ENCODE measurements at regions not wholly inside any gene's neighbourhood (a gene's known extent, or its start where the extent isn't known, plus 50 kb on each side); places are given as distances from the start of the nearest gene placed in this dataset.
"Not testable (repeated sequence)": the region's sequence is repeated elsewhere in the genome, so short reads cannot be mapped to it uniquely, and the experiment has no call there.

DNA sequence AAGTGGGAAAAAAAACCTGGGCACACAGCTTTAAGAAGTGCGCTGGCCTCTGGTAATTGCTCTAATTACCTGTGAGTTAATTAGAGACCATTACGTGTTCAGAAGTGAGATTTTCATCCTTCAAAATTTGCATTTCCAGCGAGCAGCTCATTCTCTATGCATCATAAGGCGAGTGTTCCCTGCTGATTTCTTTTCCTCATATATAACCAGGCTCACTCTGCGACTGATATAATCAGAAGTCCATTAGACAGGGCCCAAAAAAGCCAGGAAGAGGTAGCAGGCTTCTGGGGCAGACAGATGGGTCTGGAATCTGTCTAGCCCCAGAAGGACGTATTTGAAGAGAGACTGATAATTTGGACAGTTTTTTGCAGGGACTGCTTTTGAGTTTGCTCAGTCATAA lies 158.7 kb downstream of the MTHFS start:
- Histone ChIP-seq H3K9me3 (ENCODE audit: control insufficient read depth in 2 of 2, low read length in 2 of 2) (peaks cover 3 to 11% of the 10 kb centered on the region in 2 donors), H3K27me3 (ENCODE audit: control insufficient read depth in 1 of 2, insufficient read depth in 2 of 2, low read length in 2 of 2) (no peaks in the 10 kb centered on the region), H3K4me3 (ENCODE audit: low read length in 2 of 2) (no peak overlapping the region), H3K27ac (ENCODE audit: low read length) (no peak overlapping the region), H3K36me3 (ENCODE audit: control insufficient read depth in 2 of 2, insufficient read depth in 2 of 2, low read length in 2 of 2) (no peaks in the 10 kb centered on the region), H3K9ac (ENCODE audit: low read length in 2 of 2) (no peak overlapping the region), H3K4me1 (ENCODE audit: control insufficient read depth, insufficient read depth, low read length) (no peaks in the 10 kb centered on the region)

DNA sequence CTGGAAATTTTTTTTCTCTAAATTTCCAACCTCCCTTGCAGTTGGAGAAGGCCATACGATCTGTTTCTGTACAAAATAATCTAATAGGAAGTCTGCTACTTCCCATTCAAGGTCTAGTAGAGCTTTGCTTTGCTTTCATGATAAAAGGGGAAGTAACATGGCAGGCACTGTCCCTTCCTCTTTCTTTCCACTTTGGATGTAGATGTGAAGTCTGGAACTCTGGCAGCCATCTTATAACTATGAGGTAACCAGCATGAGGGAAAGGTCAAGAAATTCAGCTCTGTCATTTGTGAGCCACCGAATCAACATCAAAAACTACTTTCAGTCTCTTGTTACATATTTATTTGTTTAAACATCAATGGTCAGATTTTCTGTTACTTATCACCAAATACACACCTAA lies 156.3 kb downstream of the MTHFS start:
- Histone ChIP-seq H3K27ac (ENCODE audit: low read length) (no peak overlapping the region), H3K9ac (ENCODE audit: low read length in 2 of 2) (no peak overlapping the region), H3K36me3 (ENCODE audit: control insufficient read depth in 2 of 2, insufficient read depth in 2 of 2, low read length in 2 of 2) (no peaks in the 10 kb centered on the region), H3K9me3 (ENCODE audit: control insufficient read depth in 2 of 2, low read length in 2 of 2) (peaks cover 3 to 11% of the 10 kb centered on the region in 2 donors), H3K27me3 (ENCODE audit: control insufficient read depth in 1 of 2, insufficient read depth in 2 of 2, low read length in 2 of 2) (no peaks in the 10 kb centered on the region), H3K4me3 (ENCODE audit: low read length in 2 of 2) (no peak overlapping the region), H3K4me1 (ENCODE audit: control insufficient read depth, insufficient read depth, low read length) (no peaks in the 10 kb centered on the region)

- H3K27me3 ChIP-seq (ENCODE audit: control insufficient read depth in 1 of 2, insufficient read depth in 2 of 2, low read length in 2 of 2) = no peaks in the 10 kb centered on the region
- no peak overlapping the region for H3K9ac ChIP-seq (ENCODE audit: low read length in 2 of 2)
- no peak overlapping the region for H3K4me3 ChIP-seq (ENCODE audit: low read length in 2 of 2)
- H3K36me3 ChIP-seq (ENCODE audit: control insufficient read depth in 2 of 2, insufficient read depth in 2 of 2, low read length in 2 of 2) = no peaks in the 10 kb centered on the region
- H3K27ac ChIP-seq (ENCODE audit: low read length) = no peak overlapping the region
- no peaks in the 10 kb centered on the region for H3K4me1 ChIP-seq (ENCODE audit: control insufficient read depth, insufficient read depth, low read length)
- H3K9me3 ChIP-seq (ENCODE audit: control insufficient read depth in 2 of 2, low read length in 2 of 2) = peaks cover 0 to 2% of the 10 kb centered on the region in 2 donors
These were observed 153.8 kb downstream of the MTHFS start for GRCh38 chr15:79743032-79743431.

DNA sequence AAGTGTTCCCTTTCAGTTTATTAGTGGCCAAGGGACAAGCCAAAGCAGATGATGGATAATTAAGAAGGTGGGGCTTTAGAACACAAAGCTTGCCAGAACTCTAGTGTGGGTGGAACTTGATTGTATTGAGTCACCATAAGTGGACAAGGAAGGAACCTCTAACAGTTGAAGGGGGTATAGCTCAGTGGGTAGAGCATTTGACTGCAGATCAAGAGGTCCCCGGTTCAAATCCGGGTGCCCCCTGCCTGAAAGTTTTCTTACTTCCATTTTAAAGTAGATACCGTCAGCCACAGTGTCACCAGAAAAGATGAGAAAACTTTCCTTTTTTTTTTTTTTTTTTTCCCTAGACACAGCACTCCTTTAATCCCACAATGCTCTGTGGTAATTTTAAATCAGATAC lies 152.3 kb downstream of the MTHFS start:
- H3K36me3 ChIP-seq (ENCODE audit: control insufficient read depth in 2 of 2, insufficient read depth in 2 of 2, low read length in 2 of 2); H3K27ac ChIP-seq (ENCODE audit: low read length); H3K27me3 ChIP-seq (ENCODE audit: control insufficient read depth in 1 of 2, insufficient read depth in 2 of 2, low read length in 2 of 2); H3K4me1 ChIP-seq (ENCODE audit: control insufficient read depth, insufficient read depth, low read length); H3K4me3 ChIP-seq (ENCODE audit: low read length in 2 of 2); H3K9me3 ChIP-seq (ENCODE audit: control insufficient read depth in 2 of 2, low read length in 2 of 2); H3K9ac ChIP-seq (ENCODE audit: low read length in 2 of 2): not testable (repeated sequence)

DNA sequence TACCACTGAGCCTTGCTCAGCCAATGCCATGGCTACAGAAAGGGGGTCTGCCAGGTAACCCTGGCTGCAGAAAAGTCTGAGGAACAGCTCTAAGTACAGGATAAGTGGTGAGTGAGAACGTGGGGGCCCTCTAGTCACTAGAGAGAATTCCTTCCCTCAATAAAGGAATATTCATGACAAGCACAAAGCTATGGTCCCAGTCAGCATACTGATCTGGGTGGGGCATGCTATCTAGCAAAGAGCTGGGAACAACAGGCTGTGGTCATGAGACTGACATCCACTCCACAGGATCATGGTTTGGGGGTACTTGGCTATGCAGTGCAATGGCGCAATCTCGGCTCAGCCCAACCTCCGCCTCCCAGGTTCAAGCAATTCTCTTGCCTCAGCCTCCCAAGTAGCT lies 140.4 kb downstream of the MTHFS start:
- Histone ChIP-seq H3K4me1 (ENCODE audit: control insufficient read depth, insufficient read depth, low read length) (no peaks in the 10 kb centered on the region), H3K9me3 (ENCODE audit: control insufficient read depth in 2 of 2, low read length in 2 of 2) (peaks cover 0 to 3% of the 10 kb centered on the region in 2 donors), H3K27ac (ENCODE audit: low read length) (no peak overlapping the region), H3K9ac (ENCODE audit: low read length in 2 of 2) (no peak overlapping the region), H3K36me3 (ENCODE audit: control insufficient read depth in 2 of 2, insufficient read depth in 2 of 2, low read length in 2 of 2) (no peaks in the 10 kb centered on the region), H3K4me3 (ENCODE audit: low read length in 2 of 2) (no peak overlapping the region), H3K27me3 (ENCODE audit: control insufficient read depth in 1 of 2, insufficient read depth in 2 of 2, low read length in 2 of 2) (no peaks in the 10 kb centered on the region)

- Histone ChIP-seq H3K9me3 (ENCODE audit: control insufficient read depth in 2 of 2, low read length in 2 of 2) (no peaks in the 10 kb centered on the region), H3K36me3 (ENCODE audit: control insufficient read depth in 2 of 2, insufficient read depth in 2 of 2, low read length in 2 of 2) (no peaks in the 10 kb centered on the region), H3K27me3 (ENCODE audit: control insufficient read depth in 1 of 2, insufficient read depth in 2 of 2, low read length in 2 of 2) (no peaks in the 10 kb centered on the region), H3K4me1 (ENCODE audit: control insufficient read depth, insufficient read depth, low read length) (no peaks in the 10 kb centered on the region), H3K9ac (ENCODE audit: low read length in 2 of 2) (no peak overlapping the region), H3K4me3 (ENCODE audit: low read length in 2 of 2) (no peak overlapping the region), H3K27ac (ENCODE audit: low read length) (no peak overlapping the region)
These were observed 131.7 kb downstream of the MTHFS start for GRCh38 chr15:79765081-79765480.

DNA sequence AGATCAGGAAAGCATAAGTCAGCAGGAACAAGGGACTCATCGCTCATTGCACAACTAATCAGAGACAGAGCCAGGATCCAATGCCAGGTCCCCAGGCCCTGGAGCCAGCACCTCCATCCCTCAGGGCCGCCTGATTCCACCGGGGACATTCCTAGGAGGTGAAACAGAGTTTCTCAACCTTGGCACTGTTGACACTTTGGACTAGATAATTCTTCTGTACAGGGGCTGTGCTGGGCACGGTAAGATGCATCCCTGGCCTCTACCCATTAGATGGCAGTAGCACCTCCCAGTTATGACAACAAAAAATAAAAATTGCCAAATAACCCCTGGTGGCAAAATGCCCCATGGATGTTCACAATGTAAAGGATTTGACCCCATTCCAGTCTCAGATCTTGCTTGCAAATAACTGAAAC lies 127.7 kb downstream of the MTHFS start:
- no peaks in the 10 kb centered on the region for H3K27me3 ChIP-seq (ENCODE audit: control insufficient read depth in 1 of 2, insufficient read depth in 2 of 2, low read length in 2 of 2)
- H3K9ac ChIP-seq (ENCODE audit: low read length in 2 of 2) = no peak overlapping the region
- no peaks in the 10 kb centered on the region for H3K4me1 ChIP-seq (ENCODE audit: control insufficient read depth, insufficient read depth, low read length)
- H3K9me3 ChIP-seq (ENCODE audit: control insufficient read depth in 2 of 2, low read length in 2 of 2) = no peaks in the 10 kb centered on the region
- no peak overlapping the region for H3K27ac ChIP-seq (ENCODE audit: low read length)
- H3K4me3 ChIP-seq (ENCODE audit: low read length in 2 of 2) = no peak overlapping the region
- H3K36me3 ChIP-seq (ENCODE audit: control insufficient read depth in 2 of 2, insufficient read depth in 2 of 2, low read length in 2 of 2) = no peaks in the 10 kb centered on the region

DNA sequence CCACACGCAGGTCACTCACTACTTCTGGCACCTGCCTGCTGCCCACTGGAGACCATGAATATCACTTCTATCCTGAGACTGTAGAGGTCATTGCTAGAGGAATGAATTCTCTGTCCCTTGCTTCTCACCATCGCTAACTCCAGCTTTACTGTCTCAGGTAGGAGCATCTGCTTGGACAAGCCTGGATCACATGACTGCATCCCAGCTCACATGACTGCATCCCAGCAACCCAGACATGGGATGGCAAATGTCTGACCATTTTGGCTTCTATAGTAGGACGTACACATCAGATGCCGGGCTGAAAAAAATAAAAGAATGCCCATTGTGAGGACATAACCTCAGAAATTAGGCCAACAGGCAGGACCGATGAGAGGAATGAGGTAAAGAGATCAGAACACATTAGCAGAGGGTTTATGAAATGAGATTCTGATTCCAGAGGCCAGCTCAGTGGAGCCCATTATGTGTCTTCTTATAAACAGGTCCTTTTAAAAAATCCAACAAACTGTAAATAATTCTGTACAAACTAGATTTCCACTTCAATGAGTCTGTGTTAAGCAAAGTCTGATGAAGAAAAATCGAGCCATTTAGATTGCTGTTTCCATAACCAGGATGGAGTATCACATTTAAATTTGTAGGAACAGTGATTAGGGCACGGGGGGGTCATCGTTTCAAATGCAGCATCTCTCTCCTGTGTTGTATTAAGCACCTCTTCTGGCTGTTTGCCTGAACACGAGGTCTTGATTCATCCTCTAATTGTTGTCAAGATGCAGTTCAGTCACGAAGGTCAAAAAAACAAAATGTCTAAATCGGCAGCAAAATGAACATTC lies 126.7 kb downstream of the MTHFS start:
- Histone ChIP-seq H3K27ac (ENCODE audit: low read length) (no peak overlapping the region), H3K4me3 (ENCODE audit: low read length in 2 of 2) (no peak overlapping the region), H3K36me3 (ENCODE audit: control insufficient read depth in 2 of 2, insufficient read depth in 2 of 2, low read length in 2 of 2) (no peaks in the 10 kb centered on the region), H3K4me1 (ENCODE audit: control insufficient read depth, insufficient read depth, low read length) (no peaks in the 10 kb centered on the region), H3K9ac (ENCODE audit: low read length in 2 of 2) (no peak overlapping the region), H3K9me3 (ENCODE audit: control insufficient read depth in 2 of 2, low read length in 2 of 2) (no peaks in the 10 kb centered on the region), H3K27me3 (ENCODE audit: control insufficient read depth in 1 of 2, insufficient read depth in 2 of 2, low read length in 2 of 2) (no peaks in the 10 kb centered on the region)

DNA sequence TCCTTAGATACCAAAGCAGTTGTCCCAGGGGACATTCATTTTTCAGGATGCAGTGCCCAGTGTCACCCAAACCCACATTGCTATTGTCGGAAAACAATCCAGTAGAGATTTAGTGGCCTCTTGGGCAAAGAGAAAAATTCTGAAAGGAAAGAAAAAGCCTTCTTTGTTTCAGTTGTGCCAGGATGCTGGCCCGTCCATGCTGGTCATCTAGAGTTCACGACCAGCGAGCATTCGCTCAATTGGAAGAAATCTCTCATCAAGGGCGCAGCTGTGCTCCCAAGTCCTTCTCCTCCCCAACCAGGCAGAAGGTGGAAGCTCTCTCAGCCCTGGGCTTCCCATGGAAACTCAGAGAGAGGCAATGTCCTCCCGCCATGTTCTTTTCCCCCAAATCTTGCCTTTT lies 123.7 kb downstream of the MTHFS start:
- no peaks in the 10 kb centered on the region for H3K27me3 ChIP-seq (ENCODE audit: control insufficient read depth in 1 of 2, insufficient read depth in 2 of 2, low read length in 2 of 2)
- no peaks in the 10 kb centered on the region for H3K9me3 ChIP-seq (ENCODE audit: control insufficient read depth in 2 of 2, low read length in 2 of 2)
- H3K4me1 ChIP-seq (ENCODE audit: control insufficient read depth, insufficient read depth, low read length) = no peaks in the 10 kb centered on the region
- no peak overlapping the region for H3K4me3 ChIP-seq (ENCODE audit: low read length in 2 of 2)
- no peak overlapping the region for H3K27ac ChIP-seq (ENCODE audit: low read length)
- H3K9ac ChIP-seq (ENCODE audit: low read length in 2 of 2) = no peak overlapping the region
- H3K36me3 ChIP-seq (ENCODE audit: control insufficient read depth in 2 of 2, insufficient read depth in 2 of 2, low read length in 2 of 2) = no peaks in the 10 kb centered on the region

- Histone ChIP-seq H3K27ac (ENCODE audit: low read length) (no peak overlapping the region), H3K27me3 (ENCODE audit: control insufficient read depth in 1 of 2, insufficient read depth in 2 of 2, low read length in 2 of 2) (no peaks in the 10 kb centered on the region), H3K9me3 (ENCODE audit: control insufficient read depth in 2 of 2, low read length in 2 of 2) (peaks cover 0 to under 1% of the 10 kb centered on the region in 2 donors), H3K4me3 (ENCODE audit: low read length in 2 of 2) (no peak overlapping the region), H3K9ac (ENCODE audit: low read length in 2 of 2) (no peak overlapping the region), H3K4me1 (ENCODE audit: control insufficient read depth, insufficient read depth, low read length) (no peaks in the 10 kb centered on the region), H3K36me3 (ENCODE audit: control insufficient read depth in 2 of 2, insufficient read depth in 2 of 2, low read length in 2 of 2) (no peaks in the 10 kb centered on the region)
These were observed 121.0 kb downstream of the MTHFS start for GRCh38 chr15:79775821-79776220.

DNA sequence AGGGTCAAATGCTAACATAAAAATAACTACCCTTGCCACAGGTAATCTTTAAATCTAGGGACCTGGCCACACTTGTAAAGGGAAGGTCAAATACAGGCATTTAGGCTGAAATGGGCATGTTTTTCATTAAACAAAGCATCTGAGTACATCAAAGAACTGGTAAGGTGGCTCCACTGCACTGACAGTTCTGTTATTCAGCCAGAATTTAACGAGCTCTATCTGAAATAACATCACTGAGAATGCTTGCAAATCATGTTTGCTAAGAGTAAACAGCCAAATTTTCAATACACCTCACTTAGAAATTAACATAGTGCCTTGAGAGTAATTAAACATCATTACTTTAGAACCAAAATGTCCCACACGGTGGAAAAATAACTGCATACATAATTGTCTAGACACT lies 118.9 kb downstream of the MTHFS start:
- H3K9me3 ChIP-seq (ENCODE audit: control insufficient read depth in 2 of 2, low read length in 2 of 2) = peaks cover 2 to 8% of the 10 kb centered on the region in 2 donors
- H3K9ac ChIP-seq (ENCODE audit: low read length in 2 of 2) = no peak overlapping the region
- H3K36me3 ChIP-seq (ENCODE audit: control insufficient read depth in 2 of 2, insufficient read depth in 2 of 2, low read length in 2 of 2) = no peaks in the 10 kb centered on the region
- H3K27ac ChIP-seq (ENCODE audit: low read length) = no peak overlapping the region
- H3K4me3 ChIP-seq (ENCODE audit: low read length in 2 of 2) = no peak overlapping the region
- no peaks in the 10 kb centered on the region for H3K27me3 ChIP-seq (ENCODE audit: control insufficient read depth in 1 of 2, insufficient read depth in 2 of 2, low read length in 2 of 2)
- no peaks in the 10 kb centered on the region for H3K4me1 ChIP-seq (ENCODE audit: control insufficient read depth, insufficient read depth, low read length)
